ENCODE measurements at regions not wholly inside any gene's neighbourhood (a gene's known extent, or its start where the extent isn't known, plus 50 kb on each side); places are given as distances from the start of the nearest gene placed in this dataset.

GRCh38 chr3:72195895-72196294 lies 410.9 kb upstream of the PROK2 start:
- no peak overlapping the region for H3K27ac Mint-ChIP-seq (ENCODE audit: unreplicated experiment)

GRCh38 chr3:72194458-72194857 lies 409.5 kb upstream of the PROK2 start:
- FAIRE-seq = no peak
- no peak overlapping the region for H2AFZ ChIP-seq (ENCODE audit: low read depth, low read length)
- H3K27ac ChIP-seq (ENCODE audit: low read depth, low read length) = no peak overlapping the region

More at GRCh38 chr3:72195895-72196294, 410.9 kb upstream of the PROK2 start:
- H3K27me3 Mint-ChIP-seq (ENCODE audit: low read depth, unreplicated experiment) = peaks cover 19% of the 10 kb centered on the region
- no peak overlapping the region for H3K4me3 Mint-ChIP-seq (ENCODE audit: unreplicated experiment)
- no peak overlapping the region for H3K27ac ChIP-seq (ENCODE audit: low read depth, low read length)
- no peak for TF ChIP-seq CTCF (IDR thresholded peaks at IDR 0.05; ENCODE audit: insufficient read depth, low read depth, low read length)
- no peaks in the 10 kb centered on the region for H3K36me3 ChIP-seq (ENCODE audit: insufficient read depth, low read length)
- H3K4me1 Mint-ChIP-seq (ENCODE audit: low read depth, unreplicated experiment) = peaks cover 2% of the 10 kb centered on the region
- H3K79me2 ChIP-seq (ENCODE audit: insufficient read depth, low read length) = no peaks in the 10 kb centered on the region
- H3K27me3 ChIP-seq (ENCODE audit: insufficient read depth, low read length) = no peaks in the 10 kb centered on the region
- H3K9ac ChIP-seq (ENCODE audit: low read length) = no peak overlapping the region
- H3K4me2 ChIP-seq (ENCODE audit: low read length) = no peak overlapping the region
- H3K9me3 ChIP-seq (ENCODE audit: insufficient read depth, low read depth, low read length) = peaks cover 6% of the 10 kb centered on the region
- no peak overlapping the region for H2AFZ ChIP-seq (ENCODE audit: low read depth, low read length)
- FAIRE-seq (no peak), DNase-seq (ENCODE audit: low read depth) (no peak)
- peaks cover 5% of the 10 kb centered on the region for H3K36me3 Mint-ChIP-seq (ENCODE audit: low read depth, unreplicated experiment)
- no peaks in the 10 kb centered on the region for H4K20me1 ChIP-seq (ENCODE audit: insufficient read depth, low read length)
- no peak overlapping the region for H3K4me3 ChIP-seq (ENCODE audit: insufficient read depth, low read depth, low read length)
- no peaks in the 10 kb centered on the region for H3K4me1 ChIP-seq (ENCODE audit: insufficient read depth, low read length)
- peaks cover 12% of the 10 kb centered on the region for H3K9me3 Mint-ChIP-seq (ENCODE audit: unreplicated experiment)

More at GRCh38 chr3:72194458-72194857, 409.5 kb upstream of the PROK2 start:
- no peak overlapping the region for H3K4me3 Mint-ChIP-seq (ENCODE audit: unreplicated experiment)
- H3K36me3 Mint-ChIP-seq (ENCODE audit: low read depth, unreplicated experiment) = peaks cover 3% of the 10 kb centered on the region
- H3K4me1 Mint-ChIP-seq (ENCODE audit: low read depth, unreplicated experiment) = peaks cover 2% of the 10 kb centered on the region
- Histone ChIP-seq H3K27me3 (ENCODE audit: insufficient read depth, low read length) (no peaks in the 10 kb centered on the region), H3K4me3 (ENCODE audit: insufficient read depth, low read depth, low read length) (no peak overlapping the region), H3K9me3 (ENCODE audit: insufficient read depth, low read depth, low read length) (no peaks in the 10 kb centered on the region), H3K9ac (ENCODE audit: low read length) (no peak overlapping the region), H3K79me2 (ENCODE audit: insufficient read depth, low read length) (no peaks in the 10 kb centered on the region), H3K4me1 (ENCODE audit: insufficient read depth, low read length) (no peaks in the 10 kb centered on the region), H4K20me1 (ENCODE audit: insufficient read depth, low read length) (no peaks in the 10 kb centered on the region), H3K4me2 (ENCODE audit: low read length) (no peak overlapping the region), H3K36me3 (ENCODE audit: insufficient read depth, low read length) (no peaks in the 10 kb centered on the region)
- no peak for DNase-seq (ENCODE audit: low read depth)
- peaks cover 20% of the 10 kb centered on the region for H3K27me3 Mint-ChIP-seq (ENCODE audit: low read depth, unreplicated experiment)
- no peaks in the 10 kb centered on the region for H3K9me3 Mint-ChIP-seq (ENCODE audit: unreplicated experiment)
- TF ChIP-seq CTCF (IDR thresholded peaks at IDR 0.05; ENCODE audit: insufficient read depth, low read depth, low read length) = no peak
- TF ChIP-seq EZH2 (IDR thresholded peaks at IDR 0.05; ENCODE audit: insufficient read depth, low read length) = no peak
- no peak overlapping the region for H3K27ac Mint-ChIP-seq (ENCODE audit: unreplicated experiment)

Measured in astrocyte (in vitro differentiated cells and primary cell).